ENCODE measurements at regions not wholly inside any gene's neighbourhood (a gene's known extent, or its start where the extent isn't known, plus 50 kb on each side); places are given as distances from the start of the nearest gene placed in this dataset.
A peak's percentile ranks its signal among the peaks of the same experiment; 100 is the strongest.

DNA sequence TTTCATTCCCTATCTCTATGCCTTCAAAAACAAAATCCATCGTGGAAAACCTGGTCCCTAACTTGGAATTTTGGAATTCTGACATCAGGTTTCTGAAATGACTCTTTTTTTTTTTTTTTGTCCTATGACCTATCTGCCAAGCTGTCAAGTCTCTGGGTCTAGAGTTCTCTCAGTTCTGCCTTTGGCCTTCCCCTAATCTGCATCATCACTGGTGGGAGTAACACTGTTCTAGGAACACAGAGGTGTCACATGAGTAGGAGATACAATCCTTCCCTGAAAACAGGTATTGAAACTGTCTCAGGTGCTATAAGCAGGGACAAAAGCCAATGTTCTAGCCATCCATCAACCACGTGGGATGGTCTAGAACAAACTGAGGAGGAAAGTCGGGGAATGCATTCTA lies 142.0 kb upstream of the ATP1B1 start:
- DNase-seq (ENCODE audit: low spot score) = no peak

DNA sequence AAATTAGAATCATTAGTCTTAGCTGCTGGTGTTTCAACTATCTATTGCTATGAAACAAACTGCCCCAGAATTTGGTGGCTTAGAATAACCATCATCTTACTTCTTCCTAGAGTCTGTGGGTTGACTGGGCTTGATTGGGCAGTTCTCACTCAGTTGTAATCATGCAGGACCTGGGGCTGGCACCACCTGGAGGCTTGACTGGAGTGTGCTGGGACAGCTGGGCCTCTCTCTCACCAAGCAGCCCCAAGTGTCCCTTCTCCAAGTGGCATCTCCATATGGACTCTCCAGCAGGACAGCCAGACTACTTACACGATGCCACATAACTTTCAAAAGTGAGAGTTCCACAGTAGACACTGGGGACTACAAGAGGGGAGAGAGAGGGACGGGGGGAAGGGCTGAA lies 140.3 kb upstream of the ATP1B1 start:
- no peak for DNase-seq (ENCODE audit: low spot score)

DNA sequence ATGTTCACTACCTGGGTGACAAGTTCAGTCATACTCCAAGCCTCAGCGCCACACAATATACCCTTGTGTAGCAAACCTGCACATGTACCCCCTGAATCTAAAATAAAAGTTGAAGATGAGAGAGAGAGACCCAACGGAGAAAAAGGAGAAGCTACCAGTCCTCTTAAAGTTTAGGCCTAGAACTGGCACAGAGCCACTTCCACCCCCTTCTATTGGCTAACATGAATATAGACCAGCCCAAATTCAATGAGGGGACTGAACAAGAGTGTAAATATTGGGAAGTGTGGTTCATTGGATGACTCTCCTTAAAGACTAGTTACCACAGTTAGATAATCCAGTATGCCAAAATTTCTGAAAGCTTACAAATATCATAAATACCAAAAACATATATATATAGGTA lies 139.9 kb upstream of the ATP1B1 start:
- no peak for DNase-seq (ENCODE audit: low spot score)

DNA sequence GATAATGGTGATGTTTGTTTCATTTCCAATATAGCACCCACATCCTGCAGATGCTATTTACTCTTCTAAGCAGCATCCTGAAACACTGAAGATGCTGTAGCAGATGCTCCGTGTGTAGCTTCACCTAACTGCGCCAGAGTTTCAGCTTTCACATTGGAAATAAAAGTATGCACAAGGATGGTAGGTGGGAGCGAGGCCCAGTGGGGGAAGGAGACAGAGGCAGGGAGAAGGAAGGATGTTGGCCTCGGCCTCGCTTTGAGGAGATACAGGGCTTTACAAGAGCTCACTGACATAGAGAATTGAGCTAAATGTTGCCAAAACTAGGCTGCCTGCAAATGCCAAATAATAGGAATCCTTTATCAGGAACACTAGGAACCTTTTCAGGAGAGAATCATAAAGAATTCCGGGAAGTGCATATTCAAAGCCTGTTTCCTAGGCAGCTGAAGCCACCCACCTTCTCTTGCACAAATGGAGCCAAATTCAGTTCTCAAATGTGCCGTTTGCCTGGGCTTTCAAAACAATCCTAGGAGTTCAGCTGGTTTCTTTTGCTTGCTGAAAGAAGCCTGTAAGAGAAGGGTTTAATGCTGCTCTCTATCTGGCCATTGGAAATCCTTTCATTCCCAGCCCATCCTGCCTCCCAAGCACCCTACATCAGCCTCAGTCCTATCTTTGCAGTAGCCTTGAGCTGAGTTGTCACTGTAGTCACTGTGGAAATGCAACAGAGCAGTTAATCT lies 135.4 kb upstream of the ATP1B1 start:
- no peak for DNase-seq (ENCODE audit: low spot score)

DNA sequence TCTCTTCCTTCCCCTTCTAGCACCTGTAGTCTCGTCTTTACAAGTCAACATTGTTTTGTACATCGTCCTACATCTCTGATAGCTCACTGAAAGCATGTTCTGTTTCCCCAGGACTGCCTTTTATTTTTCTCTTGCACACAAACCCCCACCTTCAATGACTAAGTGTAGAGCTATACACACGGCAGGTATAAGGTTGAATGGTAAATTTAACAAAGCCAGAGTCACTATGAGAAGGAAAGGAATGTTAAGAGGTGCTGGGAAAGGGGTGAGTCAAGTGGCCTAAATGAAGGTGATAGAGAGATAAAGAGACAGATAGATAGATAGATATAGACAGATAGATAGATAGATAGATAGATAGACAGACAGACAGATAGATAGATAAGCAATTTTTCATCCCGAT lies 134.3 kb upstream of the ATP1B1 start:
- DNase-seq (ENCODE audit: low spot score) = no peak

DNA sequence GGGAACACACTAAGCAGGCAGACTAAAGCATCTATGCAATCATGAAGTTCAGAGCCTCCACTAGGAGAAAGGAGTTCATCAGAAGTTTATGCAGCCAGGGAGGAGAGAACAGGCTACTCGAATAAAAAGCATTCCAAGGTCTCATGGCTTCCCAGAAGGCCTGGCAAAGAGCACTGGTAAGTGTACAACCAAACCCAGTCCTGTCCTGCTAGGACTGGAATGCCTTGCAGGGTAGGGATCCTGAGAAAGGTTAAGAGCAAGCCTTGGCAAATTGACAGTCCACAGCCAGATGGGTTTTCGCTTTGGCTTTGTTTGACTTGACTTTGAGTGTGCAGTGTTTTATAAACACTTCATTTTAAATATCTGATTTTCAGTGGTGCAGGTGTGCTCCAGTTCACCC lies 133.6 kb upstream of the ATP1B1 start:
- DNase-seq (ENCODE audit: low spot score) = no peak

DNA sequence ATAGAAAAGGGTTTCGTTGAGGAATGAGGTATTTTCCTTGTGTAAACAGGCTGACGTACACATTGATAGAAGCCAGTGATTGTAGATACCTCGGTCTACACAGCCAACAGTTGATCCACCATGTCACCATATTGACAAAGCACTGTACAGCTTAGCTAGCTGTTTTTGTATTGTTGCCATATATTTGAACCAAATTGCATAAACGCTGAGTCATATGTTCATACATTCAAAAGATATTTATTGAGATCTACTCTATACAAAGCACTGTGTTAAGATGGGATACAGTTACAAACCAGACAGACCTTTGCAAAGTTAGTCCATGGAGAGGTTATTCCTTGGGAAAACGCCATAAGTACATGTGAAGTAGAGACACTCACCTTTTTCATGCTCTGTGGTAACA lies 132.4 kb upstream of the ATP1B1 start:
- DNase-seq (ENCODE audit: low spot score) = no peak

DNA sequence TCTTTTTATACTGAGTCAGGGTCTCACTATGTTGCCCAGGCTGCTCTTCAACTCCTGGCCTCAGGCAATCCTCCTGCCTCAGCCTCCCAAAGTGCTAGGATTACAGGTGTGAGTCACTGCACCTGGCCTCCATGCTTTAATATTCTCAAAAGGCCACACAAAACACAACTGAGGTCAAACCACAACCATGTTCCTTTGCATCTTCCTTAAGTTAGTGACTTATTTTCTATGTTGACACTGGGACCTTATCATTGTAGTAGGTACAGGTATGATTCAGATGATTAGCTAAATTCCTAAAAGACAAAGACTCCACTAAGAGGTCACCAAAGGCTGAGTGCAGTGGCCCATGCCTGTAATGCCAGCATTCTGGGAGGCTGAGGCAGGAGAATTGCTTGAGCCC lies 131.9 kb upstream of the ATP1B1 start:
- DNase-seq (ENCODE audit: low spot score) = no peak

DNA sequence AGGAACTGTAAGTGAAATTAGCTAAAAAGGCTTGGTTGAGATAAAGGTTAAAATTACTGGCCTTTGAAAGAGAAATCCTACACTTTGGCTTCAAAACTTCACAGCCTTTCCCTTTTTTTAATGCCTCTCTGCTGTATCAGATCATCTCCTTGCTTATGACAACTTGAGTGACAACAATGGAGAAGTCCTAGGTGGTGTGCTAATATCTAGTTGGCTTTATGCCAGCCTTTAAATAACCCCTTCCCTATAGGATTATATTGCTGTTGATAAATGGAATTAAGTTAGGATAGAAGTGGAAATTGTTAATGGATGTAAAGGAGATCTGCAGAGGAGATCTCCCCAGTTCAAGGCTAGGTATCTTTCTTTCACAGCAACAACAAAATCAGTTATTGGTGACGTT lies 130.2 kb upstream of the ATP1B1 start:
- no peak for DNase-seq (ENCODE audit: low spot score)

DNA sequence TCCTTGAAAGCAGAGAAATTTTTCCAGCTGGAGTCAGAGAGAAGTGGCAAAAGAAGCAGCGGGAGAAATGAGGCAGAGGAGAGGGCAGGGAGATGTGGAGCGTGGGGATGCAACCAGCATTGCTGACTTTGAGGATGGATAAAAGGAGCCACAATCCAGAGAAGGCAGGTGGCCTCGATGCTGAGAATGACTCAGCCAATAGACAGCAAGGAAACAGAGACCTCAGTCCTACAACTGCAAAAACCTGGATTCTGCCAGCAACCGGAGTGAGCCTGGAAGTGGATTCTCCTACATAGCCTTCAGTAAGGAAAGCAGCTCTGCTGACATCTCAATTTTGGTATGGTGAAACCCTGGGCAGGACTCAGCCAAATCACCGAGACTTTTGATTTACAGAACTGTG lies 128.9 kb upstream of the ATP1B1 start:
- DNase-seq (ENCODE audit: low spot score) = no peak

DNA sequence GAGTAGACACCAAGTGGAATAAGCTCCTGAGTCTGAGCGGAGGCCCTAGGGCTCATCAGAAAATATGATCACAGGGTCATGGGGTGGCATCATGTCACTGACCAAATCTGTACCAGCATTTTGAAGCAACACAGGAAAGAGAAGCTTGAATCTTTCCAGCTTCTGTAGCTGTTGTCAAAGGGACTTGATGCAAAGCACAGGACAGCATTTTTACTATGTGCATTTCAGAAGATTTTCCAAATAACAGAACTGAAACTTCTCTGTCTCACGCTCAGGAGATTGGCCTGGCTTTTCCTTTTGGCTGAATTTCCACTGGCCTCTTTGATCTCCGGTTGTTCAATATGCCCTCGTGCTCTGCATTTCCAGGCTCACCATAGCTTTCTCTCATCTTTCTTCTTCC lies 127.2 kb upstream of the ATP1B1 start:
- peak; percentile 54 for DNase-seq (ENCODE audit: low spot score)

DNA sequence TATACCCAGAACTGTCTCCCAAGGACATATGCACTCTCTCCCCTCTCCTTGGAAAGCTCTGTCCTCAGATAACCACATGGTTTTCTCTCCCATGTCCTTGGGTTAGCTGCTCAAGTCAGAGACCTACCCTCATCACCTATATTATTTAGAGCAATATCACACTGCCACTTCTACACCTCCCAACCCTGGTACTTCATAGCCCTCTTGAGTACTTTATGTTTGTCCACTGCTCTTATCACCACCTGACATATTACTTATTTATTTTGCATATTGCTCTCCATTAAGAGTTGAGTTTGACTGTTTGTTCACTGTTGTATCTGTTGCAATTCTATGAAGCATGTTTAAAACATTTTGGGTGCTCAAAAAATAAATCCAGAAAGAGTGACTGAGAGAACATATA lies 126.3 kb upstream of the ATP1B1 start:
- no peak for DNase-seq (ENCODE audit: low spot score)

DNA sequence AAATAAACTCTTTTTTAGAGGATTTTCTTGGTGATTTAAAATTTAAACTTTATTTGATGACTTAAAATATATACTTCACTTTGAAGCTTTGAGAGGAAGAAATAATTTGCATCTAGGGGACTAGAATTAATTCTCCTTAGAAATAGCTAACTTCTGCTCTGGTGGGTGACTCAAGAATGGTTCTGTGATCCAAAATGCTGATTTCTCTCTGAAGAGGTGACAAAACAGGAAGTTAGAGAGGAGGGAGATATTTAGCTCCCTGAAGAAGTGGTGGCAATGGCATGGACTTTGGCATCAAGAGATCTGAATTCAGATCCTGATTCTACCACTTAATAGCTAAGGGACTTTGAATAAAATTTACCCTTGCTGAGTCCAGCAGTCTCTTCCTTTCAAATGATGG lies 125.8 kb upstream of the ATP1B1 start:
- DNase-seq (ENCODE audit: low spot score) = no peak

DNA sequence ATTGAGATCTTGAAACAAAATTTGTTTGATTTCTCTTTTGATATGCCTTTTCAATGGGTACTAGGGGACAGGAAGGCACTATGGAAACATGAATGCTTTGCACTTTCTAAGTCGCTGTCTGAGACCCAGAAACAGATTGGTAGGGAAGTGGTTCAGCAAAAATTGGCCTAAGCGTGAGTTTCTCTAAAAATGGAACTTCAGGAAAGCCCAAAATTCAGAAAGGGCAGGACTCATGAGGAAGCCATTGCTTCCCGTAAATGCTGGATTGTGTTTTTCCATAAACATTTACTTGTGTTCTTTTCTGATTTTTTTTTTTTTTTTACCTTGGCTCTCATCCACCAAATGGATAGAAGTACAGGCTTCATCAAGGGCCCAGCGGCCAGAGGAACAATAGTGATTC lies 123.7 kb upstream of the ATP1B1 start:
- DNase-seq (ENCODE audit: low spot score) = no peak

DNA sequence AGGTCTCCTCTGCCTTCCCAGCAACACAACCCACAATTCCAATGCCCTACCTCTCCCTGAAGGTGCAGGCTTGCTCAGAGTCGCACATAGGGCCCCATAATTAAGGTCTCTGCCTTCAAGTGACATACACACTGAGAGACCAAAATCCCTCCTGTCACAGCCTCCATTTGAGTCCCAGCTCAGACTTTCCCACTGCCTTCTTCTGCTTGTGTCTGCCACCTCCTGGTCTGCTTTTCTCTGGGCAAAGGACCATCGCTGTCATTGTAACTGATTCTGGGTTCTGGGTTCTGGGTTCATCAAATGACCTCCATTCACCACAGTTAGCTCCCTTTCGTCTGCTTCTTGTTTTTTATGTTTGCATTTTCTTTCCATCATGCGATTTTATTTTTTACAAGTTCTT lies 119.2 kb upstream of the ATP1B1 start:
- DNase-seq (ENCODE audit: low spot score) = no peak

DNA sequence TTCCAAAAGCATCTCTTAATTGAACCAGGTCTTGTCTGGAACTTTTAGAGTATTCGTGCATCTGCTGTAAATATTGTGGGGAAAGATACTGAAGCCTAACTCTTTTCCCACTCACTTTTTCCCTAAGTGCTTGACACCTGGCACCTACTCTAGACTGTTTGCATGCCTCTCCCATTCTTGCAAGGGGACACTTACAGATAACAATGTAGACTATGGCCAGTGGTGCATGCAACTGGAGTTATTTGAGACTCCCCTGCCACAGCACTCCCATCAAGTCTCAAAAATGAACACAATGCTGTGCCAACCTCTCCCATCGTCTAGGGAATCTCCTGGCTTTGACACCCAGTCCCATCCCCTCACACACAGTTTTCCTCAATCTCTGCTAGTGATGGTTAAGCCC lies 118.6 kb upstream of the ATP1B1 start:
- no peak for DNase-seq (ENCODE audit: low spot score)

DNA sequence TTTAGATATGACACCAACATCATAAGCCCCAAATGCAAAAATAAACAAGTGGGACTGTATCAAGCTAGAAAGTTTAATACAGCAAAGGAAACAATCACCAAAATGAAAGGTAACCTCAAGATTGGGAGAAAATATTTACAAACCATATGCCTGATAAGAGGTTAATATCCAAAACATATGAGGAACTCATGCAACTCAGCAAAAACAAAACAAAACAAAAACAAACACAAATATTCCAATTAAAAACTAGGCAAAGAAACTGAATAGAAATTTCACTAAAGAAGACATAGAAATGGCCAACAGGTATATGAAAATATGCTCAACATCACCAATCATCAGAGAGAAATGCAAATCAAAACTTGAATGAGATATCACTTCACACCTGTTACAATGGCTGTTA lies 116.5 kb upstream of the ATP1B1 start:
- no peak for DNase-seq (ENCODE audit: low spot score)

DNA sequence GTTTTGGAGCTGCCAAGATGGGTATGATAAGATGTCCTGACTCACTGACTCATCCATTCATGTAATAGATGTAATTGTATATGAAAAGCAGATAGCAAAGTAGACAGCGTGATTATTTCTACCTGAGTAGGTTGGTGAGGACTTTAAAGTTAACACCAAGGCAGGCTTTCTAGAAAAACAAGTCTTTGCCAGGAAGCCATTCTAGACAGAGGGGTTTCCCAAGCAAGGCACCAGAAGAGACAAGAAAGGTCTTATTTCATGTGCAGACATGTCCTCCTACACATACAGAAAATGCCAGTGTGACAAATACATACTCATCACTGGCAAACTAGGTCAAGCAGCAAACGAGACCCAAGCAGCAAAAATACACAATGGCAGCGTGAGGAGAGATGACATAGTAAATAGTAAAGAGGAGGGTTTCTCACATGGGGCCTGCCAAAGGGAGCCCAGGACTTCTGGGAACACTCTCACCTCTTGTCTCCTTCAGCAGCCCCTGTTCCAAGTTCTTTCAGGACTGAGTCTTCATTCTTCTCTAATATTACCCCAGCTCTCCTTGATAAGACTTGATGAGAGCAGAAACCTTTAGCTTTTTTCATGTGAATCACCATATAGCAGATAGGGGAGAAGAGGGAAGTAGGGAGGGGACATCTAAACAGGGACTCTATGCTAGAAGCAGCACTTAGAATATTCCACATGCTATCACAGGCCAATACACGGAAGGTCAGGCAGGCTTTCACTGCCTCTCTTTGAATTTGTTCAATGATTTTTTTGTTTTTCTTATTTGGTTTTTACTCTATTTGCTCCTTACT lies 114.6 kb upstream of the ATP1B1 start:
- no peak for DNase-seq (ENCODE audit: low spot score)

DNA sequence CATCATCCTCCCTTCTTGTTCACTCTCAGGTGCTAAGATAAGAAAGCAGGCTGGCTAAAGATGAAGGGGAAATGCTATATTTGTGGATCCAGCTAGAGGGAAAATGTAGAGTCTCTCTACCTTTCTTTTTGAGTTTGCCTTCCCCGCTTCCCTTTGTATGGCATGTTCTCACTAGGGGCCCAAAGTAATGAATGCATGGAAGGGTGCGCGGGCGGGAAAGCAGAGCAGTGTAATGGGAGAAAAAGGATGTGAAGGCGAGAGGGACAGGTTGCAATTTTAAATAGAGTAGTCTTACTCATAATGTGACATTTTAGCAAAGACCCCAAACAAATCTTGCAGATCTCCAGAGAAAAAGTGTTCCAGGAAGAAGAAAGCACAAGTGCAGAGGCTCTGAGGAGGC lies 105.1 kb upstream of the ATP1B1 start:
- no peak for DNase-seq (ENCODE audit: low spot score)

DNA sequence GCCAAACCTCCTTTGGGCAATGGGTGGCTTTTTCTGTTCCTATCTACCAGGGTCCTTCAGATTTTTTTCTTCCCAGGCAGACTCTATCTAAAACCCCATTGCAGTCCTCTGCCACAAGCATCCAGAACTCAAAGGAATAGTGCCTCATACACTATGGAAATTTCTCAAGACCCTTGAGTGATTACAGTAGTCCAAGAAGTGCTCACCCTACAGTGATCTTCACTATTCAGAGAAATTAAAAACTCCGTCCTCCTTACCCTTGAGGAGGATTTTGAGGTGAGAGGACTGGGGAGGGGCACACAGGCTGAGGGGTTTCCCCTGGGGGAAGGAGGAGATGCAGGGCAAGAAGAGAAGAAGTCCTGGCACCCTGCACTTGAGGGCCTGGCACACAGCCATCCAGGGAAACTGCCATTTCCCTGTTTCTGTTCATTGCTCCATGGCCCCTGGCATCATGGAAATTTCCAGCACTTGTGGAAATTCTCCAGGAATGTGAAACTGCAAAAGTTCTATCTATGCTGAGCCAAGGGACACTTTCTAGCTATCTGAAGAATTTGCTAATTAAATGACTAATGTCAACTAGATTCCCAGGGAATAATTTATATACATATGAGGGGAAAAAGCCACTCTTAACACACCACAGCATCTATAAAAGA lies 102.5 kb upstream of the ATP1B1 start:
- DNase-seq (ENCODE audit: low spot score) = no peak

DNA sequence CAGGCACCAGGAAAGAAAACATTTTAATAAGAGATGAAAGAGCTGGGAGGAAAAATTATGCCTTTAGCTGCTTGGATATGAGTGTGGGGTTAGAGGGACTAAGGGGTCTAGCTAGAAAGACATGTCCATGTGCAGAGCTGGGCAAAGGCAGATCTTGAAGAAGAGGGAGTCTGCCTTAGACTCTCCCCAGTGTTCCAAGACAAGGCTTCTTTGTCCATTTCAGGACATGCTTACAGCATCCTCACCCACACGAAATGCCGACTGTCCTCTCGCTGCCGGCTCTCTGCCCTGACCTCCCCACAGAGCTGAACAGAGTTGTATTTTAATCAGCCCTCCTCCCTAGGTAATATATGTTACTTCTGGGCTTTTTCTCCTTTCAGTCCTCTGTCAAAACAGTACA lies 100.7 kb upstream of the ATP1B1 start:
- DNase-seq (ENCODE audit: low spot score) = peak; percentile 81

DNA sequence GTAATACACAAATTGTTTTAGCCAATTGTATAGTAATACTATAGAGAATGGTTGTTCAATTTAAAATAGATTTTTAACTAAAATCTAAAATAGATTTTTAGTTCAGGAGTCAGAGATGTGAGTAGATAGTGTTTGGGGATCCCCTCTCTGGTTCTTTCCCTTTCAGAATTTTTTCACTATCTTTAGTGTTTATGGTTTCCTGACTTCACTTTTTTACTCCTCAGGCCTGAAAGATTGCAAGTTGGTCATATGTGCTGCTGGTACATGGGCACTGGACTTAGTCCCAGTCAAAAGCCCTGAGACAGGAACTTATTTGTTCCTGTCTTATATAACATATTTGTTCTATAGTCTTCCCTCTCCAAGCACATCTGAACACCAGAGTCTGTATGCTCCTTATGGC lies 96.8 kb upstream of the ATP1B1 start:
- DNase-seq (ENCODE audit: low spot score) = no peak

DNA sequence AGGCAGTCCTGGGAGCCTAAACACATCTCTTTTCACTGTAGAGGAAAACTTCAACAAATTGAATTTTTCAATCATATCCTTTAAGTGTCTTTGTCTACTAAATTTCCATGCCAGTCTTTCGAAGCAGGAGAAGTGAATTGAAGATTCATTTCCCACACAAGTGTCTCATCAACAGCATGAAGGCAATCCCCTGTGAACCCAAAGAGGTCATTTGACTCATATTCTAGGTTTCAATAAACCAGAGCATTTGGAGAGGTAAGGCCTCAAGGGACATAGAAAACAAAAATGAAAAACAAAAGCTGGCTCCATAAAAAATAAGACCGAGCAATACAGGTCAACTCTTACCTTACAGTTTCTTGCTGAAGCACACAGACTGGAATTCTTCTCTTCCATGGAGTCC lies 94.1 kb upstream of the ATP1B1 start:
- no peak for DNase-seq (ENCODE audit: low spot score)

All from pons (tissue), 1 donor.